Liver (tissue), 8 donors: ENCODE measurements at regions not wholly inside any gene's neighbourhood (a gene's known extent, or its start where the extent isn't known, plus 50 kb on each side); places are given as distances from the start of the nearest gene placed in this dataset.

Experiments
- DNase-seq: peaks from one replicate; pipeline ENCODE4 v3.0.0-alpha.2; 2017; ENCODE audit warnings: low spot score
- H3K27ac ChIP-seq, 2 donors: one replicate each; pipeline ENCODE4 v1.7.0; 2013; ENCODE audit warnings: inconsistent platforms in 2 of 2, low read length in 2 of 2, control low read depth in 1 of 2, low read depth in 1 of 2, mild to moderate bottlenecking in 1 of 2
- H3K27me3 ChIP-seq, 4 donors: one replicate each; pipeline versions ENCODE4 v1.6.1 to v1.7.0; 2013; ENCODE audit warnings: low read length in 3 of 4, inconsistent platforms in 1 of 4, mild to moderate bottlenecking in 1 of 4, moderate library complexity in 1 of 4; ENCODE audit not compliant: control insufficient read depth in 4 of 4, insufficient read depth in 4 of 4
- H3K36me3 ChIP-seq, 4 donors: one replicate each; pipeline versions ENCODE4 v1.6.1 to v1.7.0; 2013; ENCODE audit warnings: low read length in 3 of 4, mild to moderate bottlenecking in 3 of 4, low read depth in 1 of 4, moderate library complexity in 1 of 4; ENCODE audit not compliant: control insufficient read depth in 4 of 4, insufficient read depth in 3 of 4
- H3K4me1 ChIP-seq, 4 donors: one replicate each; pipeline versions ENCODE4 v1.6.1 to v1.7.0; 2013; ENCODE audit warnings: low read length in 3 of 4, mild to moderate bottlenecking in 3 of 4, moderate library complexity in 1 of 4; ENCODE audit not compliant: control insufficient read depth in 4 of 4, insufficient read depth in 4 of 4
- H3K4me3 ChIP-seq, 3 donors: one replicate each; pipeline versions ENCODE4 v1.6.1 to v1.7.0; 2013; ENCODE audit warnings: low read length in 3 of 3, control low read depth in 1 of 3, low read depth in 1 of 3, mild to moderate bottlenecking in 1 of 3
- H3K9ac ChIP-seq, 2 donors: one replicate each; pipeline ENCODE4 v1.7.0; 2013; ENCODE audit warnings: low read length in 2 of 2, mild to moderate bottlenecking in 2 of 2, moderate library complexity in 2 of 2, control low read depth in 1 of 2, low read depth in 1 of 2
- H3K9me3 ChIP-seq, 4 donors: one replicate each; pipeline versions ENCODE4 v1.6.1 to v1.7.0; 2013; ENCODE audit warnings: low read length in 3 of 4; ENCODE audit not compliant: control insufficient read depth in 4 of 4
- ATF3 ChIP-seq: IDR thresholded peaks from 2 replicates; pipeline ENCODE4 v1.6.1; 2016; ENCODE audit warnings: antibody characterized with exemption
- EGR1 ChIP-seq, 2 donors: IDR thresholded peaks; 2 replicates each; pipeline ENCODE4 v1.6.1; 2016 to 2018; ENCODE audit warnings: antibody characterized with exemption in 2 of 2, low read depth in 2 of 2
- FOXA1 ChIP-seq: IDR thresholded peaks from 2 replicates; pipeline ENCODE4 v1.6.1; 2016; ENCODE audit warnings: antibody characterized with exemption
- GABPA ChIP-seq, 2 donors: IDR thresholded peaks in 1 of 2; conservative IDR thresholded peaks in 1 of 2; 2 replicates each; pipeline ENCODE4 v1.6.1; 2016; ENCODE audit warnings: antibody characterized with exemption in 2 of 2, mild to moderate bottlenecking in 1 of 2, moderate library complexity in 1 of 2
- HNF4A ChIP-seq, 2 donors: conservative IDR thresholded peaks; 2 replicates each; pipeline ENCODE4 v1.6.1; 2016; ENCODE audit warnings: antibody characterized with exemption in 2 of 2, mild to moderate bottlenecking in 2 of 2
- HNF4G ChIP-seq: IDR thresholded peaks from 2 replicates; pipeline ENCODE4 v1.6.1; 2016; ENCODE audit warnings: antibody characterized with exemption
- JUND ChIP-seq, 2 donors: IDR thresholded peaks; 2 replicates each; pipeline ENCODE4 v1.6.1; 2016; ENCODE audit warnings: antibody characterized with exemption in 2 of 2
- NR2F2 ChIP-seq: IDR thresholded peaks from 2 replicates; pipeline ENCODE4 v1.6.1; 2016; ENCODE audit warnings: antibody characterized with exemption
- RAD21 ChIP-seq, 2 donors: IDR thresholded peaks; 2 replicates each; pipeline ENCODE4 v1.6.1; 2016; ENCODE audit warnings: antibody characterized with exemption in 2 of 2, mild to moderate bottlenecking in 2 of 2
- RXRA ChIP-seq, 2 donors: IDR thresholded peaks; 2 replicates each; pipeline ENCODE4 v1.6.1; 2017 to 2018; ENCODE audit warnings: antibody characterized with exemption in 2 of 2, mild to moderate bottlenecking in 1 of 2
- SP1 ChIP-seq: IDR thresholded peaks from 2 replicates; pipeline ENCODE4 v1.6.1; 2018; ENCODE audit warnings: antibody characterized with exemption, mild to moderate bottlenecking
- TAF1 ChIP-seq: conservative IDR thresholded peaks from 2 replicates; pipeline ENCODE4 v1.6.1; 2016; ENCODE audit warnings: antibody characterized with exemption, mild to moderate bottlenecking
- YY1 ChIP-seq: IDR thresholded peaks from 2 replicates; pipeline ENCODE4 v1.6.1; 2016; ENCODE audit warnings: antibody characterized with exemption, mild to moderate bottlenecking
- WGBS: extraction: QIAGEN DNeasy Blood & Tissue Kit; methylation state at CpG from one replicate; pipeline ENCODE4 v1.1.7; 2013; 5-methylcytosine and 5-hydroxymethylcytosine counted together
- TF ChIP-seq, protein P1 (sequence below): IDR thresholded peaks from 2 replicates; pipeline ENCODE4 v1.6.1; 2016; ENCODE audit warnings: antibody characterized with exemption
- TF ChIP-seq, protein P2 (sequence below): fragments of 150-350 bp; IDR thresholded peaks from 2 replicates; pipeline ENCODE4 v1.5.1; 2017; ENCODE audit warnings: improper control_type of control experiment, low read depth, low read length; ENCODE audit not compliant: missing input control
- TF ChIP-seq, protein P3 (sequence below): IDR thresholded peaks from 2 replicates; pipeline ENCODE4 v1.6.1; 2016; ENCODE audit warnings: antibody characterized with exemption, mild to moderate bottlenecking
- TF ChIP-seq, protein P4 (sequence below): IDR thresholded peaks from 2 replicates; pipeline ENCODE4 v1.6.1; 2016; ENCODE audit warnings: antibody characterized with exemption
- donor health status: healthy.
- donor health status: healthy.
- donor health status: healthy.
- donor health status: healthy.
- donor health status: healthy.

DNA sequence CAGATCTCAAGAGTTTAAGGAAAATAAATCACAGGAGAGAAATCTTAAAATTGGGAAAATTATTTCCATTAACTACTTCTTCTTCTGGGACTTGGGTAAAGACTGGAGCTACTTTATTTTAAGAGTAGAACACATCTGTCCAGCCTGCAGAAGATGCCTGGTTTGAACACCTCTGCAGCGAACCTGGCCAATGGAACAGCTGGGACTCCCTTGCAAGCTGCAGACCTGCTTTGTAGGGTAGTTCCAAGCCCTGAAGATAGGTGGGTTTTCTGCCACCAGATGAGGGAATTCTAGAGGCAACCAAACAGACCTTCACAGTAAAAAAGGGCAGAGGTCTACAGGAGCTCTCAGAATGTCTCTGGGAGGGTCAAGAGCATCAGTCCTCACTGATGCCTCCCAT lies 86.5 kb upstream of the CACNA1E start:
- no peaks in the 10 kb centered on the region for H3K36me3 ChIP-seq
- no peaks in the 10 kb centered on the region for H3K4me1 ChIP-seq
- H3K27me3 ChIP-seq: no peaks in the 10 kb centered on the region
- no peak for TF ChIP-seq TAF1
- no peak for TF ChIP-seq SP1
- no peak for TF ChIP-seq RAD21 (IDR thresholded peaks at IDR 0.05)
- TF ChIP-seq, protein P1, sequence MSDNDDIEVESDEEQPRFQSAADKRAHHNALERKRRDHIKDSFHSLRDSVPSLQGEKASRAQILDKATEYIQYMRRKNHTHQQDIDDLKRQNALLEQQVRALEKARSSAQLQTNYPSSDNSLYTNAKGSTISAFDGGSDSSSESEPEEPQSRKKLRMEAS: no peak
- no peak for TF ChIP-seq ATF3
- TF ChIP-seq, protein P2, sequence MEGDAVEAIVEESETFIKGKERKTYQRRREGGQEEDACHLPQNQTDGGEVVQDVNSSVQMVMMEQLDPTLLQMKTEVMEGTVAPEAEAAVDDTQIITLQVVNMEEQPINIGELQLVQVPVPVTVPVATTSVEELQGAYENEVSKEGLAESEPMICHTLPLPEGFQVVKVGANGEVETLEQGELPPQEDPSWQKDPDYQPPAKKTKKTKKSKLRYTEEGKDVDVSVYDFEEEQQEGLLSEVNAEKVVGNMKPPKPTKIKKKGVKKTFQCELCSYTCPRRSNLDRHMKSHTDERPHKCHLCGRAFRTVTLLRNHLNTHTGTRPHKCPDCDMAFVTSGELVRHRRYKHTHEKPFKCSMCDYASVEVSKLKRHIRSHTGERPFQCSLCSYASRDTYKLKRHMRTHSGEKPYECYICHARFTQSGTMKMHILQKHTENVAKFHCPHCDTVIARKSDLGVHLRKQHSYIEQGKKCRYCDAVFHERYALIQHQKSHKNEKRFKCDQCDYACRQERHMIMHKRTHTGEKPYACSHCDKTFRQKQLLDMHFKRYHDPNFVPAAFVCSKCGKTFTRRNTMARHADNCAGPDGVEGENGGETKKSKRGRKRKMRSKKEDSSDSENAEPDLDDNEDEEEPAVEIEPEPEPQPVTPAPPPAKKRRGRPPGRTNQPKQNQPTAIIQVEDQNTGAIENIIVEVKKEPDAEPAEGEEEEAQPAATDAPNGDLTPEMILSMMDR: no peak
- TF ChIP-seq, protein P3, sequence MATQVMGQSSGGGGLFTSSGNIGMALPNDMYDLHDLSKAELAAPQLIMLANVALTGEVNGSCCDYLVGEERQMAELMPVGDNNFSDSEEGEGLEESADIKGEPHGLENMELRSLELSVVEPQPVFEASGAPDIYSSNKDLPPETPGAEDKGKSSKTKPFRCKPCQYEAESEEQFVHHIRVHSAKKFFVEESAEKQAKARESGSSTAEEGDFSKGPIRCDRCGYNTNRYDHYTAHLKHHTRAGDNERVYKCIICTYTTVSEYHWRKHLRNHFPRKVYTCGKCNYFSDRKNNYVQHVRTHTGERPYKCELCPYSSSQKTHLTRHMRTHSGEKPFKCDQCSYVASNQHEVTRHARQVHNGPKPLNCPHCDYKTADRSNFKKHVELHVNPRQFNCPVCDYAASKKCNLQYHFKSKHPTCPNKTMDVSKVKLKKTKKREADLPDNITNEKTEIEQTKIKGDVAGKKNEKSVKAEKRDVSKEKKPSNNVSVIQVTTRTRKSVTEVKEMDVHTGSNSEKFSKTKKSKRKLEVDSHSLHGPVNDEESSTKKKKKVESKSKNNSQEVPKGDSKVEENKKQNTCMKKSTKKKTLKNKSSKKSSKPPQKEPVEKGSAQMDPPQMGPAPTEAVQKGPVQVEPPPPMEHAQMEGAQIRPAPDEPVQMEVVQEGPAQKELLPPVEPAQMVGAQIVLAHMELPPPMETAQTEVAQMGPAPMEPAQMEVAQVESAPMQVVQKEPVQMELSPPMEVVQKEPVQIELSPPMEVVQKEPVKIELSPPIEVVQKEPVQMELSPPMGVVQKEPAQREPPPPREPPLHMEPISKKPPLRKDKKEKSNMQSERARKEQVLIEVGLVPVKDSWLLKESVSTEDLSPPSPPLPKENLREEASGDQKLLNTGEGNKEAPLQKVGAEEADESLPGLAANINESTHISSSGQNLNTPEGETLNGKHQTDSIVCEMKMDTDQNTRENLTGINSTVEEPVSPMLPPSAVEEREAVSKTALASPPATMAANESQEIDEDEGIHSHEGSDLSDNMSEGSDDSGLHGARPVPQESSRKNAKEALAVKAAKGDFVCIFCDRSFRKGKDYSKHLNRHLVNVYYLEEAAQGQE: no peak
- no peak for TF ChIP-seq HNF4A (conservative IDR thresholded peaks at IDR 0.05)
- no peak for TF ChIP-seq GABPA (IDR thresholded peaks at IDR 0.05 in 1 of 2, conservative IDR thresholded peaks at IDR 0.05 in 1 of 2)
- TF ChIP-seq YY1: no peak
- no peak for TF ChIP-seq FOXA1
- H3K4me3 ChIP-seq: no peak overlapping the region
- no peak for DNase-seq
- H3K9me3 ChIP-seq: no peaks in the 10 kb centered on the region
- no peak overlapping the region for H3K9ac ChIP-seq
- WGBS: 94% methylated on average over 1 of the region's 1 CpG
- H3K27ac ChIP-seq: no peak overlapping the region

DNA sequence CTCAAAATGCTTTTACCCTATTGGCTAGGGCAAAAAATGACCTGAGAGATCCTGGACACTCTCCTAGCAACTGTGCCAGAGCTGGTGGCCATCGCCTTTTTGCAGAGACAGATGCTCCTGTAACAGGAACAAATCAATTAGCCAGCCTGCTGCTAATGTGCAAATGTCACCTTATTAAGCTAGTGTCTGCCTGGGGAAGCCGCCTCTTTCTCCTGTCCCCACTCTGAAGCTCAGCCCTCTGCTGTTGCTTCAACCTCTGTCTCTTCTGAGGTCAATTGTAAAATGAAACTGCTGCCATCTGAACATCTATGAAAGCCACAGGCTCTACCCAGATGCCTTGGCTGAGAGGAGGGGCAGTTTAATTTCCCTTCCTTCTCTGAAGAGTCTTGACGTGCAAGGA lies 85.5 kb upstream of the CACNA1E start:
- Histone ChIP-seq H3K4me1 (no peaks in the 10 kb centered on the region), H3K4me3 (no peak overlapping the region), H3K27me3 (no peaks in the 10 kb centered on the region), H3K36me3 (no peaks in the 10 kb centered on the region), H3K9ac (no peak overlapping the region), H3K9me3 (no peaks in the 10 kb centered on the region), H3K27ac (no peak overlapping the region)
- DNase-seq: no peak
- TF ChIP-seq RXRA (IDR thresholded peaks at IDR 0.05) (no peak), ATF3 (no peak), NR2F2 (no peak), YY1 (no peak), JUND (IDR thresholded peaks at IDR 0.05) (no peak), HNF4A (conservative IDR thresholded peaks at IDR 0.05) (no peak), HNF4G (no peak), FOXA1 (no peak), EGR1 (IDR thresholded peaks at IDR 0.05; ENCODE audit: low read depth in 2 of 2) (no peak), RAD21 (IDR thresholded peaks at IDR 0.05) (no peak), SP1 (no peak)
- TF ChIP-seq, protein P2: no peak
- TF ChIP-seq, protein P4, sequence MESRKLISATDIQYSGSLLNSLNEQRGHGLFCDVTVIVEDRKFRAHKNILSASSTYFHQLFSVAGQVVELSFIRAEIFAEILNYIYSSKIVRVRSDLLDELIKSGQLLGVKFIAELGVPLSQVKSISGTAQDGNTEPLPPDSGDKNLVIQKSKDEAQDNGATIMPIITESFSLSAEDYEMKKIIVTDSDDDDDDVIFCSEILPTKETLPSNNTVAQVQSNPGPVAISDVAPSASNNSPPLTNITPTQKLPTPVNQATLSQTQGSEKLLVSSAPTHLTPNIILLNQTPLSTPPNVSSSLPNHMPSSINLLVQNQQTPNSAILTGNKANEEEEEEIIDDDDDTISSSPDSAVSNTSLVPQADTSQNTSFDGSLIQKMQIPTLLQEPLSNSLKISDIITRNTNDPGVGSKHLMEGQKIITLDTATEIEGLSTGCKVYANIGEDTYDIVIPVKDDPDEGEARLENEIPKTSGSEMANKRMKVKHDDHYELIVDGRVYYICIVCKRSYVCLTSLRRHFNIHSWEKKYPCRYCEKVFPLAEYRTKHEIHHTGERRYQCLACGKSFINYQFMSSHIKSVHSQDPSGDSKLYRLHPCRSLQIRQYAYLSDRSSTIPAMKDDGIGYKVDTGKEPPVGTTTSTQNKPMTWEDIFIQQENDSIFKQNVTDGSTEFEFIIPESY: no peak
- WGBS: 59% methylated on average over 3 of the region's 3 CpGs
